Loucy (cell line): ENCODE measurements at regions not wholly inside any gene's neighbourhood (a gene's known extent, or its start where the extent isn't known, plus 50 kb on each side); places are given as distances from the start of the nearest gene placed in this dataset.

Source experiments
- H2AFZ ChIP-seq: fragments of 200-600 bp; sonication (generic); 2 replicates; pipeline ENCODE4 v1.6.0; 2016; ENCODE audit warnings: antibody characterized with exemption, mild to moderate bottlenecking, low read length, moderate library complexity
- H3F3A ChIP-seq: fragments of 200-600 bp; 2 replicates; pipeline ENCODE4 v1.6.0; 2016; ENCODE audit warnings: antibody characterized with exemption, low read depth, mild to moderate bottlenecking
- H3K27me3 ChIP-seq: fragments of 200-600 bp; sonication (generic); 2 replicates; pipeline ENCODE4 v1.6.1; 2014; ENCODE audit warnings: low read length, mild to moderate bottlenecking; ENCODE audit not compliant: insufficient read depth, poor library complexity, severe bottlenecking
- H3K36me3 ChIP-seq: fragments of 200-600 bp; sonication (generic); 2 replicates; pipeline ENCODE4 v1.6.1; 2016; ENCODE audit warnings: low read length; ENCODE audit not compliant: insufficient read depth
- H3K4me1 ChIP-seq: fragments of 200-600 bp; sonication (generic); 2 replicates; pipeline ENCODE4 v1.5.1; 2014; ENCODE audit warnings: low read length, mild to moderate bottlenecking; ENCODE audit not compliant: insufficient read depth, poor library complexity, severe bottlenecking
- H3K4me2 ChIP-seq: fragments of 200-600 bp; sonication (generic); 2 replicates; pipeline ENCODE4 v1.6.0; 2014; ENCODE audit warnings: antibody characterized with exemption, low read length, low read depth, mild to moderate bottlenecking; ENCODE audit not compliant: poor library complexity, severe bottlenecking
- H3K4me3 ChIP-seq: fragments of 200-600 bp; sonication (generic); 2 replicates; pipeline ENCODE4 v1.5.1; 2014; ENCODE audit warnings: low read length, mild to moderate bottlenecking, mixed read lengths; ENCODE audit not compliant: poor library complexity, severe bottlenecking
- H3K79me2 ChIP-seq: fragments of 200-600 bp; sonication (generic); 2 replicates; pipeline ENCODE4 v1.6.1; 2014; ENCODE audit warnings: low read length; ENCODE audit not compliant: insufficient read depth
- H3K9ac ChIP-seq: fragments of 200-600 bp; sonication (generic); 2 replicates; pipeline ENCODE4 v1.6.0; 2014; ENCODE audit warnings: mild to moderate bottlenecking, low read depth, low read length, moderate library complexity; ENCODE audit not compliant: poor library complexity, severe bottlenecking
- H3K9me2 ChIP-seq: fragments of 200-600 bp; sonication (generic); replicated peaks from 2 replicates; pipeline ENCODE4 v1.6.1; 2016; ENCODE audit warnings: low read depth, low read length, mixed read lengths
- H3K9me3 ChIP-seq: fragments of 200-600 bp; sonication (generic); 2 replicates; pipeline ENCODE4 v1.6.1; 2014; ENCODE audit warnings: mild to moderate bottlenecking, antibody characterized with exemption, low read length, low read depth; ENCODE audit not compliant: insufficient read depth
- H4K20me1 ChIP-seq: fragments of 200-600 bp; sonication (generic); 2 replicates; pipeline ENCODE4 v1.6.0; 2014; ENCODE audit warnings: antibody characterized with exemption, low read length, mild to moderate bottlenecking; ENCODE audit not compliant: insufficient read depth, poor library complexity, severe bottlenecking
- EZH2phosphoT487 ChIP-seq: fragments of 200-600 bp; IDR thresholded peaks from 2 replicates; pipeline ENCODE4 v1.6.1; 2018; ENCODE audit warnings: antibody characterized with exemption, mild to moderate bottlenecking, moderate library complexity, borderline replicate concordance
- TF ChIP-seq, protein P1 (sequence below): fragments of 200-600 bp; sonication (generic); conservative IDR thresholded peaks from 2 replicates; pipeline ENCODE4 v1.5.1; 2014; ENCODE audit warnings: mild to moderate bottlenecking, antibody characterized with exemption, low read length

DNA sequence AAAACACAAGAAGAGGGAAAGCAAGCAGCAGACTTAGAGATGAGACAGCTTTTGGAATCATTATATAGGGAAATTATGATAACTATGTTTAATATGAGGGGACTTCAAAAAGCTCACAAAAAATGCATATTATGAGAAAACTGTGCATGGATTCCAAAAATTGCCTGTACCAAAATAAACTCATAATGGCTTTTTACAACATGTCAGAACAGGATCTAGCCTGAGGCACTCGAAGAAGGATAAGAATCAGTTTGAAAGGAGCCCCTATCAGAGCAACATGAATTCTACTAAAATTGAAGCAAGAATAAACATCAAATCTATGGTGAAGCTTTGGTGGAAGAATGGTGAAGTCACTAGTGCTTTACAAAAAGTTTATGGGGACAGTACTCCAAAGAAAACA lies 187.4 kb downstream of the RDH14 start:
- no peaks in the 10 kb centered on the region for H4K20me1 ChIP-seq
- H3K79me2 ChIP-seq = no peaks in the 10 kb centered on the region
- no peak overlapping the region for H3K9ac ChIP-seq
- H3K9me2 ChIP-seq = no peaks in the 10 kb centered on the region
- no peaks in the 10 kb centered on the region for H3K4me1 ChIP-seq
- TF ChIP-seq EZH2phosphoT487 = no peak
- TF ChIP-seq, protein P1, sequence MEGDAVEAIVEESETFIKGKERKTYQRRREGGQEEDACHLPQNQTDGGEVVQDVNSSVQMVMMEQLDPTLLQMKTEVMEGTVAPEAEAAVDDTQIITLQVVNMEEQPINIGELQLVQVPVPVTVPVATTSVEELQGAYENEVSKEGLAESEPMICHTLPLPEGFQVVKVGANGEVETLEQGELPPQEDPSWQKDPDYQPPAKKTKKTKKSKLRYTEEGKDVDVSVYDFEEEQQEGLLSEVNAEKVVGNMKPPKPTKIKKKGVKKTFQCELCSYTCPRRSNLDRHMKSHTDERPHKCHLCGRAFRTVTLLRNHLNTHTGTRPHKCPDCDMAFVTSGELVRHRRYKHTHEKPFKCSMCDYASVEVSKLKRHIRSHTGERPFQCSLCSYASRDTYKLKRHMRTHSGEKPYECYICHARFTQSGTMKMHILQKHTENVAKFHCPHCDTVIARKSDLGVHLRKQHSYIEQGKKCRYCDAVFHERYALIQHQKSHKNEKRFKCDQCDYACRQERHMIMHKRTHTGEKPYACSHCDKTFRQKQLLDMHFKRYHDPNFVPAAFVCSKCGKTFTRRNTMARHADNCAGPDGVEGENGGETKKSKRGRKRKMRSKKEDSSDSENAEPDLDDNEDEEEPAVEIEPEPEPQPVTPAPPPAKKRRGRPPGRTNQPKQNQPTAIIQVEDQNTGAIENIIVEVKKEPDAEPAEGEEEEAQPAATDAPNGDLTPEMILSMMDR = no peak
- no peaks in the 10 kb centered on the region for H3K36me3 ChIP-seq
- no peak overlapping the region for H2AFZ ChIP-seq
- H3K9me3 ChIP-seq = no peaks in the 10 kb centered on the region
- H3F3A ChIP-seq = no peaks in the 10 kb centered on the region
- no peak overlapping the region for H3K4me2 ChIP-seq
- no peak overlapping the region for H3K4me3 ChIP-seq
- H3K27me3 ChIP-seq = no peaks in the 10 kb centered on the region

- Histone ChIP-seq H2AFZ (no peak overlapping the region), H4K20me1 (no peaks in the 10 kb centered on the region), H3K4me2 (no peak overlapping the region), H3K9me3 (no peaks in the 10 kb centered on the region), H3K4me3 (no peak overlapping the region), H3K9ac (no peak overlapping the region), H3K4me1 (no peaks in the 10 kb centered on the region), H3K9me2 (no peaks in the 10 kb centered on the region), H3K27me3 (no peaks in the 10 kb centered on the region), H3K79me2 (no peaks in the 10 kb centered on the region), H3F3A (no peaks in the 10 kb centered on the region), H3K36me3 (no peaks in the 10 kb centered on the region)
- TF ChIP-seq, protein P1 = no peak
- no peak for TF ChIP-seq EZH2phosphoT487
Observed at GRCh38 chr2:18372641-18373040, 187.8 kb downstream of the RDH14 start.

- no peaks in the 10 kb centered on the region for H3K36me3 ChIP-seq
- H3K4me3 ChIP-seq = no peak overlapping the region
- H3K4me2 ChIP-seq = no peak overlapping the region
- H3K9ac ChIP-seq = no peak overlapping the region
- no peaks in the 10 kb centered on the region for H3K4me1 ChIP-seq
- H2AFZ ChIP-seq = no peak overlapping the region
- H3F3A ChIP-seq = no peaks in the 10 kb centered on the region
- TF ChIP-seq, protein P1 = no peak
- no peak for TF ChIP-seq EZH2phosphoT487
- no peaks in the 10 kb centered on the region for H3K9me3 ChIP-seq
- H3K79me2 ChIP-seq = no peaks in the 10 kb centered on the region
- no peaks in the 10 kb centered on the region for H3K9me2 ChIP-seq
- no peaks in the 10 kb centered on the region for H4K20me1 ChIP-seq
- no peaks in the 10 kb centered on the region for H3K27me3 ChIP-seq
Observed at GRCh38 chr2:18369760-18370159, 190.7 kb downstream of the RDH14 start.
